Sigmoid colon (tissue), 6 donors: ENCODE measurements at regions not wholly inside any gene's neighbourhood (a gene's known extent, or its start where the extent isn't known, plus 50 kb on each side); places are given as distances from the start of the nearest gene placed in this dataset.

Experiments used
- DNase-seq: peaks from one replicate; pipeline ENCODE4 v3.0.0-alpha.2; 2019
- H3K27ac ChIP-seq, 4 donors: fragments of 200-600 bp; sonication (generic); one replicate each; pipeline ENCODE4 v1.5.1; 2016 to 2019; ENCODE audit warnings: mild to moderate bottlenecking in 1 of 4
- H3K27me3 ChIP-seq, 3 donors: fragments of 200-600 bp; sonication (generic); one replicate each; pipeline ENCODE4 v1.5.1; 2019; ENCODE audit warnings: mild to moderate bottlenecking in 1 of 3
- H3K36me3 ChIP-seq, 4 donors: fragments of 200-600 bp; sonication (generic); one replicate each; pipeline ENCODE4 v1.5.1; 2016 to 2019
- H3K4me1 ChIP-seq, 4 donors: fragments of 200-600 bp; sonication (generic); one replicate each; pipeline ENCODE4 v1.5.1; 2017 to 2019
- H3K4me3 ChIP-seq, 4 donors: fragments of 200-600 bp; sonication (generic); one replicate each; pipeline ENCODE4 v1.5.1; 2017 to 2019; ENCODE audit warnings: mild to moderate bottlenecking in 2 of 4, moderate library complexity in 1 of 4
- H3K9me3 ChIP-seq, 4 donors: fragments of 200-600 bp in 3 of 4; sonication (generic) in 3 of 4; one replicate each; pipeline versions ENCODE4 v1.5.1 to v1.6.1; 2013 to 2019
- EP300 ChIP-seq, 4 donors: sonication (generic); formaldehyde crosslinking; IDR thresholded peaks; one replicate each; pipeline ENCODE4 v1.6.1; 2017; ENCODE audit warnings: antibody characterized with exemption in 4 of 4
- POLR2A ChIP-seq, 2 donors: fragments of 450-650 bp; IDR thresholded peaks; one replicate each; pipeline ENCODE4 v1.6.1; 2016; ENCODE audit warnings: antibody characterized with exemption in 2 of 2, mild to moderate bottlenecking in 2 of 2, moderate library complexity in 2 of 2
- POLR2AphosphoS5 ChIP-seq, 4 donors: sonication (generic); formaldehyde crosslinking; IDR thresholded peaks; one replicate each; pipeline ENCODE4 v1.6.1; 2017; ENCODE audit warnings: antibody characterized with exemption in 4 of 4
- WGBS, 2 donors: extraction: QIAGEN DNeasy Blood & Tissue Kit; methylation state at CpG; one replicate each; pipeline ENCODE4 v1.1.7; 2013; 5-methylcytosine and 5-hydroxymethylcytosine counted together
- intact Hi-C: fragments of 100-400 bp; cut with DNase I; formaldehyde crosslinking; loops from one replicate; pipeline ENCODE4 v1.15.1; 2023
- TF ChIP-seq, protein P1 (sequence below), 4 experiments: fragments of 450-650 bp in 3 of 4; fragments of 200-600 bp in 1 of 4; IDR thresholded peaks; one replicate each; pipeline ENCODE4 v1.5.1; 2016 to 2019; ENCODE audit warnings: antibody characterized with exemption in 4 of 4, mild to moderate bottlenecking in 3 of 4, moderate library complexity in 2 of 4
- donor health status: healthy with polysubstance abuse.
- donor health status: healthy.

DNA sequence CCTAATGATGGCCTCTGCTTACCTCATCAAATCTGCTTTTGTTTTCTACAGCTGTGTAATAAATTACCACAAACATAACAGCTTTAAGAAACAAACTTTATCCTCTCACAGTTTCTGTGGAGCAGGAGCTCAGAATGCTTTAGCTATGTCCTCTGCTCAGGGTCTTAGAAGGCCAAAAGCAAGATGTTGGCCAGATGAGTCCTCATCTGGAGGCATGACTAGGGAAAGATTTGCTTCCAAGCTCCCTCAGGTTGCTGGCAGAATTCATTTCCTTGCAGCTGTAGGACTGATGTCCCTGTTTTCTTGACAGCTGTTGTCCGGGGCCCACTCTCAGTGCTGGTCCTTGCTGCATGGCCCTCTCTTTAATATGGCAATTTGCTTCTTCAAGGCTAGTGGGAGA lies 116.7 kb upstream of the PDE5A start:
- Histone ChIP-seq H3K27ac (no peak overlapping the region), H3K27me3 (no peaks in the 10 kb centered on the region), H3K4me1 (peaks cover 0 to 23% (median 17%) of the 10 kb centered on the region in 4 donors), H3K4me3 (no peak overlapping the region), H3K9me3 (no peaks in the 10 kb centered on the region), H3K36me3 (no peaks in the 10 kb centered on the region)
- DNase-seq = no peak
- 84 to 91% methylated on average over 1 of the region's 1 CpG for WGBS, 2 donors
- TF ChIP-seq POLR2AphosphoS5 (IDR thresholded peaks at IDR 0.05) = no peak
- no peak for TF ChIP-seq POLR2A (IDR thresholded peaks at IDR 0.05)
- TF ChIP-seq, protein P1, sequence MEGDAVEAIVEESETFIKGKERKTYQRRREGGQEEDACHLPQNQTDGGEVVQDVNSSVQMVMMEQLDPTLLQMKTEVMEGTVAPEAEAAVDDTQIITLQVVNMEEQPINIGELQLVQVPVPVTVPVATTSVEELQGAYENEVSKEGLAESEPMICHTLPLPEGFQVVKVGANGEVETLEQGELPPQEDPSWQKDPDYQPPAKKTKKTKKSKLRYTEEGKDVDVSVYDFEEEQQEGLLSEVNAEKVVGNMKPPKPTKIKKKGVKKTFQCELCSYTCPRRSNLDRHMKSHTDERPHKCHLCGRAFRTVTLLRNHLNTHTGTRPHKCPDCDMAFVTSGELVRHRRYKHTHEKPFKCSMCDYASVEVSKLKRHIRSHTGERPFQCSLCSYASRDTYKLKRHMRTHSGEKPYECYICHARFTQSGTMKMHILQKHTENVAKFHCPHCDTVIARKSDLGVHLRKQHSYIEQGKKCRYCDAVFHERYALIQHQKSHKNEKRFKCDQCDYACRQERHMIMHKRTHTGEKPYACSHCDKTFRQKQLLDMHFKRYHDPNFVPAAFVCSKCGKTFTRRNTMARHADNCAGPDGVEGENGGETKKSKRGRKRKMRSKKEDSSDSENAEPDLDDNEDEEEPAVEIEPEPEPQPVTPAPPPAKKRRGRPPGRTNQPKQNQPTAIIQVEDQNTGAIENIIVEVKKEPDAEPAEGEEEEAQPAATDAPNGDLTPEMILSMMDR (IDR thresholded peaks at IDR 0.05) = no peak
- no peak for TF ChIP-seq EP300 (IDR thresholded peaks at IDR 0.05)
- intact Hi-C loops = no loop called here

DNA sequence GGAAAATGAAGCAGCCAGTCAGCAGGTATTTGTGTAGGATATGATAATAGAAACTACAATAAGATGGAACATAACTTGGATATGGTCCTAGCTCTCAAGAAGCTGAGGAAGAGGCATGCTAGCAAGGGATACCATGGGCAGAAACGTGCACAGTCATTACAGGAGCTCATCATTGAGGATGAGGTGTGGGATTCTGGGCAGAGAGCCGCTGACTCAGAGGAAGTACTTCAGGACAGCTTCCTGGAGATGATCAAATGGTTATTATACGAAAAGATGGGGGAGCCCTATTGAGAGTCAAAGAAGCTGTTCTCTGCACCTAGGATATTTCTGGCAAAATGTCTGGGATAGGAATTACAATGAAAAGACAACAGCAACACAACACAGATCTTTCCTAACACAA lies 116.0 kb upstream of the PDE5A start:
- 76 to 87% methylated on average over 3 of the region's 3 CpGs for WGBS, 2 donors
- no peaks in the 10 kb centered on the region for H3K27me3 ChIP-seq
- H3K9me3 ChIP-seq = no peaks in the 10 kb centered on the region
- intact Hi-C loops = no loop called here
- H3K4me1 ChIP-seq = peaks cover 0 to 27% (median 18%) of the 10 kb centered on the region in 4 donors
- H3K4me3 ChIP-seq = no peak overlapping the region
- H3K27ac ChIP-seq = no peak overlapping the region
- TF ChIP-seq EP300 (IDR thresholded peaks at IDR 0.05) (no peak), POLR2A (IDR thresholded peaks at IDR 0.05) (no peak), POLR2AphosphoS5 (IDR thresholded peaks at IDR 0.05) (no peak)
- TF ChIP-seq, protein P1 (IDR thresholded peaks at IDR 0.05) = no peak
- H3K36me3 ChIP-seq = no peaks in the 10 kb centered on the region
- no peak for DNase-seq

DNA sequence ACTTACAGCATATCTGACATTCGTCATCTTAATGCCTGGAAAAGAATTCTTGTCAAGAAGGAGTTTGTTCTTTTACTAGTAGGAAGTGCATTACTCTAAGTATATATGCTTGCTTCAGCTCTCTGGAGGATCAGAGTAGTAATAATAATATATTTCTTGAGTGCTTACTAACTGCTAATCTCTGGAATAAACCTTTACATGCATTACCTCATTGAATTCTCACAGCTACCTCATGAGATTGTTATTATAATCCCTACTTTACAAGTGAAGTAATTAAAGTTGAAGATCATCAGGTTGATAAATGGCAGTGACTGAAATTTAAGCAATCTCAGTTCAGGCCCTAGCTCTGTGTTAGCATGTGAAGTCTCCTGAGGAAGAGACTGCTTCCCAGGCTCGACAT lies 115.0 kb upstream of the PDE5A start:
- H3K4me3 ChIP-seq = no peak overlapping the region
- TF ChIP-seq POLR2A (IDR thresholded peaks at IDR 0.05) = no peak
- no peak for TF ChIP-seq EP300 (IDR thresholded peaks at IDR 0.05)
- TF ChIP-seq, protein P1 (IDR thresholded peaks at IDR 0.05) = no peak
- TF ChIP-seq POLR2AphosphoS5 (IDR thresholded peaks at IDR 0.05) = no peak
- H3K27ac ChIP-seq = peak overlapping the region in 1 of 4 donors; percentile 27

DNA sequence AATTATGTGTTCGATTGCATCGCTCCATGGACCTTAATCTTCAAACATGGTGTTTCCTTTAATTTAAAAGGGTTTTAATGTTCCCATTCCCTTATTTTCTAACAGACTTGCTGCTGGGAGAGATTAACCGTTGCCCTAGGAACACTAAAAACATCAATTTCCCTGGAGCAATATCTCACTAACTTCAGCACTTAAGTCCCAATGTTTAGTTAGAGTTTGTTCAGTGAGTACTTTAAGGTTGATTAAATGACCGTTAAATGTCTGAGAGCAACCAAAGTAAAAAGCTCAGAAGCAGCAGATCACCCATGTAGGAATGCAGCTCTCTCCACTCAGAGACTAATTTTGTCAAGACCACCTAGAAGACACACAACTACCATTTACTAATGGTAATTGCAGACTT lies 111.2 kb upstream of the PDE5A start:
- Histone ChIP-seq H3K4me1 (peaks cover 0 to 44% (median 19%) of the 10 kb centered on the region in 4 donors), H3K4me3 (no peak overlapping the region), H3K36me3 (no peaks in the 10 kb centered on the region), H3K27ac (peak overlapping the region in 1 of 4 donors; percentile 84), H3K9me3 (no peaks in the 10 kb centered on the region), H3K27me3 (no peaks in the 10 kb centered on the region)
- intact Hi-C loops = loop anchor here (5.0 kb wide), 1 partner anchor 107 kb away; no protein-coding TSS in a partner anchor
- TF ChIP-seq EP300 (IDR thresholded peaks at IDR 0.05) (no peak), POLR2AphosphoS5 (IDR thresholded peaks at IDR 0.05) (no peak), POLR2A (IDR thresholded peaks at IDR 0.05) (no peak)
- TF ChIP-seq, protein P1 (IDR thresholded peaks at IDR 0.05) = no peak
- DNase-seq = no peak
- 71 to 80% methylated on average over 4 of the region's 4 CpGs for WGBS, 2 donors

More for the DNA sequence above, 115.0 kb upstream of the PDE5A start:
- no peaks in the 10 kb centered on the region for H3K27me3 ChIP-seq
- no peak for DNase-seq
- intact Hi-C loops = no loop called here
- 65 to 77% methylated on average over 2 of the region's 2 CpGs for WGBS, 2 donors
- H3K9me3 ChIP-seq = no peaks in the 10 kb centered on the region
- peaks cover 0 to 21% (median 11%) of the 10 kb centered on the region in 4 donors for H3K4me1 ChIP-seq
- no peaks in the 10 kb centered on the region for H3K36me3 ChIP-seq

DNA sequence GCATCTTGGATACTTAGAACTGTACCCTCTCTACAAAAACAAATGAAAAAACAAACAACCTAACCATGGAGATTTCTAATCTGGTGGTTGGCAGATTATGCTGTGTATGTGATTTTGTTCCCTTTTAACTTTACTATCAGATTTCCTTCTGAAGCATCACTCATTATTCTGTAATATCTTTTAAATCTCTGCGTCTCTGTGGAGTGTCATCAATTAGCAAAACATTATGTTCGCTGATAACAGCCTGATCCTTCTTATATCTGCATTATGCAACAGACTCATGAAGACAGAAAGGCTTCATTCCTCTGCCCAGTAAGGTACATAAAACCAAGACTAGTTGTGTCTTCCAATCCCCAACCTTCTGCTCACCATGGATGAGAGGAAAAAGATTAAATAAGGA lies 110.3 kb upstream of the PDE5A start:
- DNase-seq = no peak
- Histone ChIP-seq H3K4me3 (no peak overlapping the region), H3K27ac (peak overlapping the region in 1 of 4 donors; percentile 84), H3K27me3 (no peaks in the 10 kb centered on the region), H3K4me1 (peaks cover 0 to 46% (median 25%) of the 10 kb centered on the region in 4 donors), H3K36me3 (no peaks in the 10 kb centered on the region), H3K9me3 (no peaks in the 10 kb centered on the region)
- 93 to 95% methylated on average over 2 of the region's 2 CpGs for WGBS, 2 donors
- intact Hi-C loops = loop anchor here (5.0 kb wide), 1 partner anchor 107 kb away; no protein-coding TSS in a partner anchor
- TF ChIP-seq POLR2A (IDR thresholded peaks at IDR 0.05) = no peak
- no peak for TF ChIP-seq EP300 (IDR thresholded peaks at IDR 0.05)
- TF ChIP-seq, protein P1 (IDR thresholded peaks at IDR 0.05) = no peak
- TF ChIP-seq POLR2AphosphoS5 (IDR thresholded peaks at IDR 0.05) = no peak
